Parathyroid adenoma (tissue), 2 donors: ENCODE measurements at regions not wholly inside any gene's neighbourhood (a gene's known extent, or its start where the extent isn't known, plus 50 kb on each side); places are given as distances from the start of the nearest gene placed in this dataset.

Experiments used
- H2AFZ ChIP-seq: fragments of 300-600 bp; sonication (generic); one replicate; pipeline ENCODE4 v1.7.0; 2017; ENCODE audit warnings: antibody characterized with exemption, mild to moderate bottlenecking
- H3K27ac ChIP-seq: fragments of 300-600 bp; sonication (generic); one replicate; pipeline ENCODE4 v1.7.0; 2017
- H3K27me3 ChIP-seq: fragments of 300-600 bp; sonication (generic); one replicate; pipeline ENCODE4 v1.7.0; 2017; ENCODE audit warnings: low read length; ENCODE audit not compliant: control insufficient read depth, insufficient read depth
- H3K36me3 ChIP-seq: fragments of 300-600 bp; sonication (generic); one replicate; pipeline ENCODE4 v1.7.0; 2017; ENCODE audit warnings: low read length; ENCODE audit not compliant: control insufficient read depth, insufficient read depth
- H3K4me1 ChIP-seq: fragments of 300-600 bp; sonication (generic); one replicate; pipeline ENCODE4 v1.7.0; 2017; ENCODE audit warnings: control low read depth
- H3K4me2 ChIP-seq: fragments of 300-600 bp; sonication (generic); one replicate; pipeline ENCODE4 v1.7.0; 2017; ENCODE audit warnings: low read length
- H3K4me3 ChIP-seq: fragments of 300-600 bp; sonication (generic); one replicate; pipeline ENCODE4 v1.7.0; 2017; ENCODE audit warnings: low read depth, low read length
- H3K79me2 ChIP-seq: fragments of 300-600 bp; sonication (generic); one replicate; pipeline ENCODE4 v1.7.0; 2017; ENCODE audit warnings: control low read depth
- H3K9ac ChIP-seq: fragments of 300-600 bp; sonication (generic); one replicate; pipeline ENCODE4 v1.7.0; 2017; ENCODE audit warnings: mild to moderate bottlenecking
- H3K9me3 ChIP-seq: fragments of 300-600 bp; sonication (generic); one replicate; pipeline ENCODE4 v1.7.0; 2017; ENCODE audit warnings: low read length; ENCODE audit not compliant: control insufficient read depth
- TF ChIP-seq, protein P1 (sequence below): fragments of 300-600 bp; sonication (generic); IDR thresholded peaks from one replicate; pipeline ENCODE4 v1.7.0; 2017; ENCODE audit warnings: antibody characterized with exemption, mild to moderate bottlenecking
- donor health status: primary hyperparathyroidism.

DNA sequence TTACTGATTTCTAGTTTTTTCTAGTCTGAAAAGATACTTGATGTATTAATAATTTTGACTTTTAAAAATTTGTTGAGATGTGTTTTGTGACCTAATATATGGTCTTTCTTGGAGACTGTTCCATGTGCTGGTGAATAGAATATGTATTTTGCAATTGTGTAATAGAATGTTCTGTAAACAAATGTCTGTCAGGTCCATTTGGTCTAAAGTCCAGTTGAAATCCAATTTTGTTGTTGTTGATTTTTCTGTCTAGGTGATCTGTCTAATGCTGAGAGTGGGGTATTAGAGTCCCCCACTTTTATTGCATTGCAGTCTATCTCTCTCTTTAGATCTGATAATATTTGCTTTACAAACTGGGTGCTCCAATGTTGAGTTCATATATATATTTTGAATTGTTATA is 175.8 kb downstream of the RPAP3 start:
- Histone ChIP-seq H3K27me3 (no peaks in the 10 kb centered on the region), H3K4me1 (no peaks in the 10 kb centered on the region), H3K9me3 (no peaks in the 10 kb centered on the region), H3K4me2 (no peak overlapping the region), H3K9ac (no peak overlapping the region), H3K4me3 (no peak overlapping the region), H3K36me3 (no peaks in the 10 kb centered on the region), H3K27ac (no peak overlapping the region), H2AFZ (no peak overlapping the region), H3K79me2 (no peaks in the 10 kb centered on the region)
- TF ChIP-seq, protein P1, sequence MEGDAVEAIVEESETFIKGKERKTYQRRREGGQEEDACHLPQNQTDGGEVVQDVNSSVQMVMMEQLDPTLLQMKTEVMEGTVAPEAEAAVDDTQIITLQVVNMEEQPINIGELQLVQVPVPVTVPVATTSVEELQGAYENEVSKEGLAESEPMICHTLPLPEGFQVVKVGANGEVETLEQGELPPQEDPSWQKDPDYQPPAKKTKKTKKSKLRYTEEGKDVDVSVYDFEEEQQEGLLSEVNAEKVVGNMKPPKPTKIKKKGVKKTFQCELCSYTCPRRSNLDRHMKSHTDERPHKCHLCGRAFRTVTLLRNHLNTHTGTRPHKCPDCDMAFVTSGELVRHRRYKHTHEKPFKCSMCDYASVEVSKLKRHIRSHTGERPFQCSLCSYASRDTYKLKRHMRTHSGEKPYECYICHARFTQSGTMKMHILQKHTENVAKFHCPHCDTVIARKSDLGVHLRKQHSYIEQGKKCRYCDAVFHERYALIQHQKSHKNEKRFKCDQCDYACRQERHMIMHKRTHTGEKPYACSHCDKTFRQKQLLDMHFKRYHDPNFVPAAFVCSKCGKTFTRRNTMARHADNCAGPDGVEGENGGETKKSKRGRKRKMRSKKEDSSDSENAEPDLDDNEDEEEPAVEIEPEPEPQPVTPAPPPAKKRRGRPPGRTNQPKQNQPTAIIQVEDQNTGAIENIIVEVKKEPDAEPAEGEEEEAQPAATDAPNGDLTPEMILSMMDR = no peak

DNA sequence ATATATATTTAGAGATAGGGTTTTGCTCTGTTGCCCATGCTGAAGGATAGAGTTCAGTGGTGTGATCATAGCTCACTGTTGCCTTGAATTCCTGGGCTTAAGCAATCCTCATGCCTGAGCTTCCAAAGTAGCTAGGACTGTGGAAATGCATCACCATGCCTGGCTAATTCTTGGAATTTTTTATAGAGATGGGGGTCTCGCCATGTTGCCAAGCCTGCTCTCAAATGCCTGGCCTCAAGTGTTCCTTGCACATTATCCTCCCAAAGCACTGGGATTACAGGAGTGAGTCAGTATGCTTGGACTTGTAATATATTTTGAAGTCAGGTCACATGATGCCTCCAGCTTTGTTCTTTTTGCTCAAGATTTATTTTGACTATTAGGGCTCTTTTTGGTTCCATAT is 178.0 kb downstream of the RPAP3 start:
- TF ChIP-seq, protein P1 = no peak
- no peaks in the 10 kb centered on the region for H3K27me3 ChIP-seq
- no peak overlapping the region for H3K9ac ChIP-seq
- no peaks in the 10 kb centered on the region for H3K4me1 ChIP-seq
- H3K27ac ChIP-seq = no peak overlapping the region
- no peaks in the 10 kb centered on the region for H3K36me3 ChIP-seq
- H3K4me3 ChIP-seq = no peak overlapping the region
- no peak overlapping the region for H2AFZ ChIP-seq
- no peaks in the 10 kb centered on the region for H3K79me2 ChIP-seq
- no peak overlapping the region for H3K4me2 ChIP-seq
- H3K9me3 ChIP-seq = no peaks in the 10 kb centered on the region

GRCh38 chr12:47520029-47520428 is 185.8 kb downstream of the RPAP3 start:
- Histone ChIP-seq H3K4me3 (no peak overlapping the region), H3K27me3 (no peaks in the 10 kb centered on the region), H3K4me1 (no peaks in the 10 kb centered on the region), H2AFZ (no peak overlapping the region), H3K79me2 (no peaks in the 10 kb centered on the region), H3K36me3 (no peaks in the 10 kb centered on the region), H3K4me2 (no peak overlapping the region), H3K9ac (no peak overlapping the region), H3K9me3 (no peaks in the 10 kb centered on the region), H3K27ac (no peak overlapping the region)
- TF ChIP-seq, protein P1 = no peak

DNA sequence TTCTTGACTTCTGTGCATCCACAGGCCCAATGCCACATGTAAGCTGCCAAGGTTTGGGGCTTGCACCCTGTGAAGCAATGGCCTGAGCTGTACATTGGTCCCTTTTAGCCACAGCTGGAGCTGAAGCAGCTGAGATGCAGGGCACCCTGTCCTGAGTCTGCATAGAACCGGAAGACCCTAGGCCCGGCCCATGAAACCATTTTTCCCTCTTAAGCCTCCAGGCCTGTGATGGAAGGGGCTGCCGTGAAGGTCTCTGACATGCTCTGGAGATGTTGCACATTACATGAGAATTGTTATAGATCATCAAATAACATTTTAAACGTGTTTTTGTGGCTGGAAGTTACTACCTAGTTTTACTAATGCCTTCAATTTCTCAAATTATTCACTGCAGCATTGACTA is 188.7 kb downstream of the RPAP3 start:
- no peaks in the 10 kb centered on the region for H3K4me1 ChIP-seq
- no peaks in the 10 kb centered on the region for H3K79me2 ChIP-seq
- H3K9ac ChIP-seq = no peak overlapping the region
- H3K36me3 ChIP-seq = no peaks in the 10 kb centered on the region
- no peaks in the 10 kb centered on the region for H3K27me3 ChIP-seq
- no peak overlapping the region for H3K27ac ChIP-seq
- TF ChIP-seq, protein P1 = no peak
- no peak overlapping the region for H3K4me2 ChIP-seq
- H3K9me3 ChIP-seq = no peaks in the 10 kb centered on the region
- no peak overlapping the region for H3K4me3 ChIP-seq
- H2AFZ ChIP-seq = no peak overlapping the region

DNA sequence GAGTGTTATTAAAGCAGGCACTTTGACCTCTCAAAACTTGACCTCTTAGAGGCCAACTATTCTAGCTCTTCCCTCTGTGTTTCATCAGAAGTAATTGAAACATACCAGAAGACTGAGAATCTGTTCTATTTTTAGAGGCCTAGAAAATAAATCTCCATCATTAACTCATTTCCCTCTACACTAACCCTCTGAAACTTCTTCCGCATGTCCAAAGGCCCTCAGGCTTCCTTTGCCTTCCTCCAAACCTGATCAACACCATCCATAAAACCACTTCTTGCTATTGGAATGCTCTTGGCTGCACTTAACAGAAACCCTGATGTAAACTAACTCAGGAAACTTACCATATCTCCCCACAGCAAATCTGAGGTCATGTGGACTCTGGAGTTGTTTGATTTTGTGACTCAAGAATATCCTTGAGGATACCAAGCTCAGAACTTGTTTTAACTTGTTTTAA is 196.4 kb downstream of the RPAP3 start:
- Histone ChIP-seq H3K9ac (no peak overlapping the region), H3K4me2 (no peak overlapping the region), H3K27ac (no peak overlapping the region), H3K27me3 (no peaks in the 10 kb centered on the region), H3K9me3 (no peaks in the 10 kb centered on the region), H3K4me3 (no peak overlapping the region), H3K79me2 (no peaks in the 10 kb centered on the region), H3K36me3 (no peaks in the 10 kb centered on the region), H3K4me1 (no peaks in the 10 kb centered on the region), H2AFZ (no peak overlapping the region)
- TF ChIP-seq, protein P1 = no peak
